ENCODE measurements at regions not wholly inside any gene's neighbourhood (a gene's known extent, or its start where the extent isn't known, plus 50 kb on each side); places are given as distances from the start of the nearest gene placed in this dataset.

GRCh38 chr6:167464177-167464576, 139.3 kb downstream of the TTLL2 start (continued):
- TF ChIP-seq CSRNP3 (CRISPR knock-in tag; IDR thresholded peaks at IDR 0.05) (no peak), CREB5 (CRISPR knock-in tag; IDR thresholded peaks at IDR 0.05; ENCODE audit: low read depth) (no peak), TOX (CRISPR knock-in tag; IDR thresholded peaks at IDR 0.05; ENCODE audit: borderline replicate concordance) (no peak)

- TF ChIP-seq ZFP3 (CRISPR knock-in tag; IDR thresholded peaks at IDR 0.05): no peak
- ATAC-seq: no peak
Measured at GRCh38 chr6:167465482-167465881, 140.6 kb downstream of the TTLL2 start.

- ATAC-seq: no peak
- TF ChIP-seq RARB (CRISPR knock-in tag; IDR thresholded peaks at IDR 0.05) (no peak), PPARA (CRISPR knock-in tag; IDR thresholded peaks at IDR 0.05; ENCODE audit: borderline replicate concordance) (no peak), ZFP30 (CRISPR knock-in tag; IDR thresholded peaks at IDR 0.05) (no peak), ZFP3 (CRISPR knock-in tag; IDR thresholded peaks at IDR 0.05) (no peak), CSDC2 (CRISPR knock-in tag; IDR thresholded peaks at IDR 0.05) (no peak), ZNF70 (CRISPR knock-in tag; IDR thresholded peaks at IDR 0.05) (no peak), BACH2 (CRISPR knock-in tag; IDR thresholded peaks at IDR 0.05; ENCODE audit: borderline replicate concordance) (no peak), CREB5 (CRISPR knock-in tag; IDR thresholded peaks at IDR 0.05; ENCODE audit: low read depth) (no peak), ZC3H10 (CRISPR knock-in tag; IDR thresholded peaks at IDR 0.05) (no peak), ISL1 (CRISPR knock-in tag; IDR thresholded peaks at IDR 0.05) (no peak), ZNF565 (CRISPR knock-in tag; conservative IDR thresholded peaks at IDR 0.05; ENCODE audit: low read depth) (no peak)
Measured at GRCh38 chr6:167467282-167467681, 142.4 kb downstream of the TTLL2 start.

- no peak for ATAC-seq
- no peak for TF ChIP-seq ZFP3 (CRISPR knock-in tag; IDR thresholded peaks at IDR 0.05)
- TF ChIP-seq PATZ1 (CRISPR knock-in tag; IDR thresholded peaks at IDR 0.05; ENCODE audit: borderline replicate concordance): no peak
- TF ChIP-seq ZNF565 (CRISPR knock-in tag; conservative IDR thresholded peaks at IDR 0.05; ENCODE audit: low read depth): no peak
- no peak for TF ChIP-seq POU6F1 (CRISPR knock-in tag; IDR thresholded peaks at IDR 0.05; ENCODE audit: borderline replicate concordance, low read depth)
- no peak for TF ChIP-seq ZFP30 (CRISPR knock-in tag; IDR thresholded peaks at IDR 0.05)
- TF ChIP-seq ARNTL (CRISPR knock-in tag; IDR thresholded peaks at IDR 0.05; ENCODE audit: borderline replicate concordance, low read depth): no peak
- TF ChIP-seq BACH2 (CRISPR knock-in tag; IDR thresholded peaks at IDR 0.05; ENCODE audit: borderline replicate concordance): no peak
- TF ChIP-seq TSHZ2 (CRISPR knock-in tag; IDR thresholded peaks at IDR 0.05): no peak
- TF ChIP-seq ISL1 (CRISPR knock-in tag; IDR thresholded peaks at IDR 0.05): no peak
- TF ChIP-seq ZC3H10 (CRISPR knock-in tag; IDR thresholded peaks at IDR 0.05): no peak
- TF ChIP-seq CSRNP3 (CRISPR knock-in tag; IDR thresholded peaks at IDR 0.05): no peak
- TF ChIP-seq ZNF8 (CRISPR knock-in tag; IDR thresholded peaks at IDR 0.05): no peak
- no peak for TF ChIP-seq RARB (CRISPR knock-in tag; IDR thresholded peaks at IDR 0.05)
- TF ChIP-seq SNAI2 (CRISPR knock-in tag; IDR thresholded peaks at IDR 0.05): no peak
- no peak for TF ChIP-seq TOX (CRISPR knock-in tag; IDR thresholded peaks at IDR 0.05; ENCODE audit: borderline replicate concordance)
- no peak for TF ChIP-seq ZNF70 (CRISPR knock-in tag; IDR thresholded peaks at IDR 0.05)
- TF ChIP-seq CSDC2 (CRISPR knock-in tag; IDR thresholded peaks at IDR 0.05): no peak
- TF ChIP-seq GLIS3 (CRISPR knock-in tag; IDR thresholded peaks at IDR 0.05): no peak
Measured at GRCh38 chr6:167467793-167468431, 143.0 kb downstream of the TTLL2 start.

Measured in SK-N-SH treated with all-trans-retinoic acid at 6 μM for 48 hours (cell line).